ENCODE measurements at regions not wholly inside any gene's neighbourhood (a gene's known extent, or its start where the extent isn't known, plus 50 kb on each side); places are given as distances from the start of the nearest gene placed in this dataset.

- H3K4me3 ChIP-seq (ENCODE audit: low read depth, low read length), result no peak overlapping the region
- TF ChIP-seq CTCF (IDR thresholded peaks at IDR 0.05; ENCODE audit: insufficient read depth, low read length), result peak; percentile 98
- peak; percentile 66 for DNase-seq (ENCODE audit: low read depth)
Measured at GRCh38 chr12:66860752-66861750, 182.2 kb upstream of the GRIP1 start.

GRCh38 chr12:66862356-66862985 lies 183.6 kb upstream of the GRIP1 start:
- H3K4me3 ChIP-seq (ENCODE audit: low read depth, low read length), result no peak overlapping the region
- no peak for DNase-seq (ENCODE audit: low read depth)
- no peak for TF ChIP-seq CTCF (IDR thresholded peaks at IDR 0.05; ENCODE audit: insufficient read depth, low read length)

GRCh38 chr12:66863276-66863675 lies 184.4 kb upstream of the GRIP1 start:
- TF ChIP-seq CTCF (IDR thresholded peaks at IDR 0.05; ENCODE audit: insufficient read depth, low read length), result no peak
- H3K4me3 ChIP-seq (ENCODE audit: low read depth, low read length), result no peak overlapping the region
- no peak for DNase-seq (ENCODE audit: low read depth)

- H3K4me3 ChIP-seq (ENCODE audit: low read depth, low read length), result no peak overlapping the region
- DNase-seq (ENCODE audit: low read depth), result no peak
- TF ChIP-seq CTCF (IDR thresholded peaks at IDR 0.05; ENCODE audit: insufficient read depth, low read length), result no peak
Measured at GRCh38 chr12:66877925-66878324, 199.0 kb upstream of the GRIP1 start.

- no peak for DNase-seq (ENCODE audit: low read depth)
- no peak for TF ChIP-seq CTCF (IDR thresholded peaks at IDR 0.05; ENCODE audit: insufficient read depth, low read length)
- H3K4me3 ChIP-seq (ENCODE audit: low read depth, low read length), result no peak overlapping the region
Measured at GRCh38 chr12:66879409-66879808, 200.5 kb upstream of the GRIP1 start.

- DNase-seq (ENCODE audit: low read depth), result no peak
- no peak for TF ChIP-seq CTCF (IDR thresholded peaks at IDR 0.05; ENCODE audit: insufficient read depth, low read length)
Measured at GRCh38 chr12:66881386-66881785, 202.5 kb upstream of the GRIP1 start.

More at GRCh38 chr12:66881386-66881785, 202.5 kb upstream of the GRIP1 start:
- no peak overlapping the region for H3K4me3 ChIP-seq (ENCODE audit: low read depth, low read length)

Measured in fibroblast of the aortic adventitia (primary cell).